HEK293T (cell line): ENCODE measurements at regions not wholly inside any gene's neighbourhood (a gene's known extent, or its start where the extent isn't known, plus 50 kb on each side); places are given as distances from the start of the nearest gene placed in this dataset.

Experiments used
- CTCF ChIA-PET: fragments of 350-600 bp; formaldehyde crosslinking; extraction: SDS; loops from one replicate; lab custom pipeline; 2021; ENCODE audit warnings: antibody characterized with exemption, inconsistent platforms; lab: Yijun Ruan, JAX
- POLR2A ChIA-PET: fragments of 350-600 bp; formaldehyde crosslinking; extraction: SDS; loops from one replicate; lab custom pipeline; 2020; ENCODE audit warnings: antibody characterized with exemption, inconsistent platforms; lab: Yijun Ruan, JAX
- DNase-seq: peaks from one replicate; pipeline ENCODE4 v3.0.0; 2012; ENCODE audit warnings: mixed read lengths; ENCODE audit errors: extremely low spot score
- ARNT ChIP-seq: fragments of 450-650 bp; IDR thresholded peaks from 2 replicates; pipeline ENCODE4 v1.6.1; 2017; ENCODE audit warnings: mild to moderate bottlenecking
- BHLHE40 ChIP-seq: fragments of 450-650 bp; IDR thresholded peaks from 2 replicates; pipeline ENCODE4 v1.6.1; 2016; ENCODE audit warnings: mild to moderate bottlenecking, moderate library complexity, borderline replicate concordance
- CTBP1 ChIP-seq: fragments of 450-650 bp; IDR thresholded peaks from 2 replicates; pipeline ENCODE4 v1.6.1; 2016; ENCODE audit warnings: borderline replicate concordance
- ELF4 ChIP-seq: fragments of 450-650 bp; IDR thresholded peaks from 2 replicates; pipeline ENCODE4 v1.6.1; 2017; ENCODE audit warnings: antibody characterized with exemption
- FOXA1 ChIP-seq: fragments of 450-650 bp; IDR thresholded peaks from 2 replicates; pipeline ENCODE4 v1.6.1; 2016; ENCODE audit warnings: mild to moderate bottlenecking
- FOXK2 ChIP-seq: fragments of 450-650 bp; IDR thresholded peaks from 2 replicates; pipeline ENCODE4 v1.6.1; 2016; ENCODE audit warnings: mild to moderate bottlenecking
- FOXM1 ChIP-seq: fragments of 450-650 bp; IDR thresholded peaks from 2 replicates; pipeline ENCODE4 v1.6.1; 2017; ENCODE audit warnings: mild to moderate bottlenecking, borderline replicate concordance
- HDGF ChIP-seq: fragments of 450-650 bp; IDR thresholded peaks from 2 replicates; pipeline ENCODE4 v1.6.1; 2017; ENCODE audit warnings: antibody characterized with exemption, borderline replicate concordance
- L3MBTL2 ChIP-seq: fragments of 450-650 bp; conservative IDR thresholded peaks from 2 replicates; pipeline ENCODE4 v1.6.1; 2016; ENCODE audit warnings: mild to moderate bottlenecking
- LEF1 ChIP-seq: fragments of 450-650 bp; IDR thresholded peaks from 2 replicates; pipeline ENCODE4 v1.6.1; 2017; ENCODE audit warnings: mild to moderate bottlenecking, borderline replicate concordance
- NFRKB ChIP-seq: fragments of 450-650 bp; IDR thresholded peaks from 2 replicates; pipeline ENCODE4 v1.6.1; 2016; ENCODE audit warnings: mild to moderate bottlenecking, moderate library complexity
- SP1 ChIP-seq: fragments of 450-650 bp; IDR thresholded peaks from 2 replicates; pipeline ENCODE4 v1.6.1; 2017
- SUZ12 ChIP-seq: fragments of 450-650 bp; IDR thresholded peaks from 2 replicates; pipeline ENCODE4 v1.6.1; 2016; ENCODE audit warnings: mild to moderate bottlenecking
- TARDBP ChIP-seq: fragments of 450-650 bp; IDR thresholded peaks from 2 replicates; pipeline ENCODE4 v1.6.1; 2016
- ZNF384 ChIP-seq: fragments of 450-650 bp; IDR thresholded peaks from 2 replicates; pipeline ENCODE4 v1.6.1; 2016
- TF ChIP-seq, protein P1 (sequence below): fragments of 450-650 bp; IDR thresholded peaks from 2 replicates; pipeline ENCODE4 v1.6.1; 2016

DNA sequence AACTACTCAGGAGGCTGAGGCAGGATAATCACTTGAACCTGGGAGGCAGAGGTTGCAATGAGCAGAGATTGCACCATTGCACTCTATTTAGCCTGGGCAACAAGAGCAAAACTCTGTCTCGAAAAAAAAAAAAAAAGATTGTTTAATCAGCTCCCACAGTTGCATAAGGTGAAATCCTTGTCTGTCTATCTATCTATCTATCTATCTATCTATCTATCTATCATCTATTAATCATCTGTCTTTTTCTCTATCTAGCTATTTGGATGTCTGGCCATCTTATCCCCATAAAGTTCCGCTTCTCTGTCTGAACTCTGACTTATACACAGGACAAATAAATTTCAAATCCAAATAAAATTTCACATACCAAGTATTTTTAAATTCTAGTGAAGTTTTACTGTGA lies 223.2 kb upstream of the PGRMC2 start:
- TF ChIP-seq FOXA1 (no peak), SUZ12 (no peak), ZNF384 (no peak), HDGF (no peak), ELF4 (no peak), FOXM1 (no peak), CTBP1 (no peak), SP1 (no peak), ARNT (no peak), BHLHE40 (no peak), FOXK2 (no peak), LEF1 (no peak), L3MBTL2 (no peak), TARDBP (no peak), NFRKB (no peak)
- TF ChIP-seq, protein P1, sequence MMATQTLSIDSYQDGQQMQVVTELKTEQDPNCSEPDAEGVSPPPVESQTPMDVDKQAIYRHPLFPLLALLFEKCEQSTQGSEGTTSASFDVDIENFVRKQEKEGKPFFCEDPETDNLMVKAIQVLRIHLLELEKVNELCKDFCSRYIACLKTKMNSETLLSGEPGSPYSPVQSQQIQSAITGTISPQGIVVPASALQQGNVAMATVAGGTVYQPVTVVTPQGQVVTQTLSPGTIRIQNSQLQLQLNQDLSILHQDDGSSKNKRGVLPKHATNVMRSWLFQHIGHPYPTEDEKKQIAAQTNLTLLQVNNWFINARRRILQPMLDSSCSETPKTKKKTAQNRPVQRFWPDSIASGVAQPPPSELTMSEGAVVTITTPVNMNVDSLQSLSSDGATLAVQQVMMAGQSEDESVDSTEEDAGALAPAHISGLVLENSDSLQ: no peak
- CTCF ChIA-PET: interaction anchor here (0.6 to 1.3 kb wide), 2 partner anchors 9 to 64 kb away, joined by 3 read pairs; no protein-coding TSS in a partner anchor
- POLR2A ChIA-PET: no interaction called here
- no peak for DNase-seq

DNA sequence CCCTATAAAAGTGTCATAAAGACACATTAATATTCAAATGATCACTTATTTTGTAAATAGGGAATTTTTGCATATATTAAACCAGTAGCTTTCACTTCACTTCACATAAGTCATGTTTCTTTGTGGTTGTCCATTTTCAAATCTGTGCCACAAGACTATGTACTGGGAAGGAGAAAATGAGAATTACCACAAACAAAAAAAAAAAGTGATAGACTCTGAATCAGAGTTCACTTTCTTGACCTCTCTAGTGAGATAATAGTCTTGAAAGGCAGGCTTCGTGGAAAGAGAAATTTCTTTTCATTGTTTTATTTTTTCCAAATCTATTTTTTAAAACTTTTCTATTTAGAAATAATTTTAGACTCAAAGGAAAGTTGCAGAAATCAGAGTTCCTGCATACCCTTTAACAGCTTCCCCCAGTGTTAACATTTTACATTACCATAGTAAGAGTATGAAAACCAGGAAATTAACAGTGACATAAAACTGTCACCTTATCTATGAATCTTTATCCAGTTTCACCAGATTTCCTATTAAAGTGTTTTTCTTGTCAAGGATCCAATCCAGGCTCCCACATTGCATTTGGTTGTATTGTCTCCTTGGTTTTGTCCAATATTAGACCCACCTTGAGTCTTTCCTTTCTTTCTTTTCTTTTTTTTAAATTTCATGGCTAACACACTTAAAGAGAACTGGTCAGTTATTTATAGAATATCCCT lies 215.4 kb upstream of the PGRMC2 start:
- CTCF ChIA-PET: no interaction called here
- POLR2A ChIA-PET: no interaction called here
- no peak for DNase-seq
- no peak for TF ChIP-seq TARDBP
- TF ChIP-seq L3MBTL2: no peak
- TF ChIP-seq NFRKB: no peak
- TF ChIP-seq, protein P1: peak; percentile 51; the same call in 1 of the 2 replicates
- TF ChIP-seq FOXK2: no peak

DNA sequence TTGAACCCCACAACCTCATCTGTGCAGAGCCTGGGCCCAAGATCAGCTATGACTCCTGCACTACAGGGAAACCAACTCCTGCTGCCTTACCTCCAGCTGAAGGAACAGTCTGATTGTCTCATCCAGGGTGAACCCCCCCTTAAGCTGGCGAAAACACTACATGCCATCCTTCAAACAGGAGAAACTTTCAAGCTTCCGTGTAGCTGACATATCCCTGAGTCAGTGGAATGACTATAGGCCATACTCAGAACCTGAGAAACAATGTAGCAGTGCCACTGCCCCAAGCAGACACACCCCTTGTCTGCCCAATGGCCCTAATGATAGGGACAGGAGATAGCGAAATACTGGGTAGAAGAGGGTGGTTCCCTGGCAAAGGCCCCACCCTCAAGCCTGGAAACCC lies 213.6 kb upstream of the PGRMC2 start:
- TF ChIP-seq FOXK2 (no peak), TARDBP (no peak), ELF4 (no peak), LEF1 (no peak), ZNF384 (no peak), L3MBTL2 (no peak), SUZ12 (no peak), SP1 (no peak), FOXM1 (no peak)
- TF ChIP-seq, protein P1: no peak
- no peak for DNase-seq
- POLR2A ChIA-PET: no interaction called here
- CTCF ChIA-PET: interaction anchor here (0.9 to 1.3 kb wide), 2 partner anchors 10 to 47 kb away, joined by 3 read pairs; no protein-coding TSS in a partner anchor

DNA sequence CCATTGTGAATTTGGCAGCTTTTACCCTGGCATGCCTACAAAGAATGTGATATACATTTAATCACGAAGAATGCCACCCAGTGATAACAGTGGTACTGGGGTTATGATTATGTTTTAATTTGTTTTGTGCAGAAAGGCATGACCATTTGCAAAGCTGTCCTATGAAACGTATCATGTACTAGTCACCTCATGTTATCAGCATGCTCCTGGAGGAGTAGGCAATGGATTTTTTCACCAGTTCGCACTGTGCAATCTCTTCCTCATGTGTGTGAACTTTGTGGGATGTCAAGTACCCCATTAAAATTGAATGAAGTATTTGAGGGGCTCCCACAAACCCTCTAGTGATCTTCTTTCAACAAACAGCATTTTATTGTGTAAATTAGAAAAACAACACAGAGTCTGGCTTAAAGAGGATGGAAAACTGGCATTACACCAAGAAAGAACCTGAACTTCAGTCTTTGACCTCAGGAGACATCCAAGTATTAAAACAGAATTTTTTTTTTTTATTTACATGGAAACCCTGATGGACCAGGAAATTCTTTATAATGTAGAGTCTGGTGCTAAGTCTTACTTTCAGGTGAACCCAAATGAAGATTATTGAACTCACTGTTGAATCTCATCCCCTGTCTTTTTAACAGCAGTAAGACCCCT lies 200.6 kb upstream of the PGRMC2 start:
- DNase-seq: no peak
- TF ChIP-seq FOXK2 (no peak), NFRKB (no peak), ELF4 (no peak), ZNF384 (no peak), TARDBP (no peak), CTBP1 (no peak), FOXA1 (no peak), ARNT (no peak), LEF1 (no peak)
- TF ChIP-seq, protein P1: no peak
- ChIA-PET POLR2A (no interaction called here), CTCF (no interaction called here)

DNA sequence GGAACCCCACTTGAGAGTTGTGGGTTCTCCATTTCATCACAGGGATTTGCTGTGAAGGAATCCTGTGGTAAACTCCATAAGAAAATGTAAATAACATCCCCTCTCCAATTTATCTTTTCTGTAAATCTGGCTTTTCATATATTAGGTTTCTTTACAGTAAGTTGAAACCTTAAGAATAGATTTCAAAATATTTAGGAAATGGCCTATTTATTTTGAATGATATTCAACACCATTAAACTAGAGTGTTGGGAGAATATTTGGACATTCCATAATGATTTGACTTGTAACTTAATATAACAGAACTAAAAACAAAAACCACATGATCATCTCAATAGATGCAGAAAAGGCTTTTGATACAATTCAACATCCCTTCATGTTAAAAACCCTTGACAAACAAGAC lies 197.3 kb upstream of the PGRMC2 start:
- DNase-seq: no peak
- POLR2A ChIA-PET: no interaction called here
- CTCF ChIA-PET: no interaction called here
- TF ChIP-seq NFRKB (no peak), HDGF (no peak), LEF1 (no peak), TARDBP (no peak), BHLHE40 (no peak), SP1 (no peak), ZNF384 (no peak), FOXA1 (no peak), CTBP1 (no peak), FOXK2 (no peak), SUZ12 (no peak), L3MBTL2 (no peak), FOXM1 (no peak)
